GM13977 (cell line): ENCODE measurements at regions not wholly inside any gene's neighbourhood (a gene's known extent, or its start where the extent isn't known, plus 50 kb on each side); places are given as distances from the start of the nearest gene placed in this dataset.

ENCODE experiments used
- DNase-seq: peaks from one replicate; pipeline ENCODE4 v3.0.0; 2012; ENCODE audit warnings: low spot score
- in situ Hi-C: fragments of 300-500 bp; cut with MboI; formaldehyde crosslinking; loops from one replicate; pipeline ENCODE4 v1.12.0; 2022; ENCODE audit warnings: low sequenced_read_pairs, low pct_unique_long_range_greater_than_20kb, mixed read lengths, inconsistent platforms; ENCODE audit not compliant: unreplicated experiment
- TF ChIP-seq, protein P1 (sequence below): IDR thresholded peaks from 2 replicates; pipeline ENCODE4 v1.5.1; 2012; ENCODE audit warnings: mild to moderate bottlenecking, control low read depth; ENCODE audit not compliant: insufficient read depth; ENCODE audit errors: extremely low read depth, missing control alignments

DNA sequence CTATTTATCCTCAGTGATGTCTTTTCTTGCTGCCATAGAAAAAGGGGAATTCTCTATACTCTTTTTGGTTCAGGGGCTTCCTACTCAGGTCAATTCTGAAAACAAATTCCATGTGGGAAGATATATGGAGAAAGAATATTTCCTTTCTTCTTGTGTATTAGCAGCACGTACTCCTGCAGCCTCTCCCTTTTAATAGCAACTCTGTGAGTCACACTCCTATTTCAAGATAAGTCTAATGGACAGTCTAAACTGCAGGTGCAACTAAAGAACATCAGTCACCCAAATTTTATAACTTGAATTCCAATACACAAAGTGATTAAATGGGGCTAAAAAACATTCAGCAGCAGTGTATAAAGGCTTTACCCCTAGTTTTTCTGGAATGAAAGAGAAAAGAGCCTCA is 942.2 kb downstream of the CNTNAP5 start:
- in situ Hi-C loops = no loop called here
- no peak for DNase-seq
- TF ChIP-seq, protein P1, sequence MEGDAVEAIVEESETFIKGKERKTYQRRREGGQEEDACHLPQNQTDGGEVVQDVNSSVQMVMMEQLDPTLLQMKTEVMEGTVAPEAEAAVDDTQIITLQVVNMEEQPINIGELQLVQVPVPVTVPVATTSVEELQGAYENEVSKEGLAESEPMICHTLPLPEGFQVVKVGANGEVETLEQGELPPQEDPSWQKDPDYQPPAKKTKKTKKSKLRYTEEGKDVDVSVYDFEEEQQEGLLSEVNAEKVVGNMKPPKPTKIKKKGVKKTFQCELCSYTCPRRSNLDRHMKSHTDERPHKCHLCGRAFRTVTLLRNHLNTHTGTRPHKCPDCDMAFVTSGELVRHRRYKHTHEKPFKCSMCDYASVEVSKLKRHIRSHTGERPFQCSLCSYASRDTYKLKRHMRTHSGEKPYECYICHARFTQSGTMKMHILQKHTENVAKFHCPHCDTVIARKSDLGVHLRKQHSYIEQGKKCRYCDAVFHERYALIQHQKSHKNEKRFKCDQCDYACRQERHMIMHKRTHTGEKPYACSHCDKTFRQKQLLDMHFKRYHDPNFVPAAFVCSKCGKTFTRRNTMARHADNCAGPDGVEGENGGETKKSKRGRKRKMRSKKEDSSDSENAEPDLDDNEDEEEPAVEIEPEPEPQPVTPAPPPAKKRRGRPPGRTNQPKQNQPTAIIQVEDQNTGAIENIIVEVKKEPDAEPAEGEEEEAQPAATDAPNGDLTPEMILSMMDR = no peak

DNA sequence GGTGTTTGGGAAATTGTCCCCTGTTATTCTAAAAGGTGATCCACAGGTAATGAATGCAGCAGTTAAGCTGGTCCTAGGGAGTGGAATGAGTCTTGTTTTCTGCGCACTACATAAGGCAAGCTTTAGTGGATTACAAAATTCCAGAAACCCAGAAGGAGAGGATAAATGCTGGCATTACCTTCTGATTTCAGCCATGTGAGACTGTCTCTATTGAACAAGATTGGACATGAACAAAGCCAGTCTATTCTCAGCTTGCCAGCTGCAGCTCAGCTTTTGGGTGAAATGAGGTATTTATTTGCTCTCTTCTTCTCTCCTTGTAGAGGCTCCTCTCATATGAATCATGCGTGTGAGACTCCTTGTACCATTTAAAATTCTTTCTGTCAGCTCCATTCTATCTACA is 944.9 kb downstream of the CNTNAP5 start:
- TF ChIP-seq, protein P1 = no peak
- in situ Hi-C loops = no loop called here
- no peak for DNase-seq

DNA sequence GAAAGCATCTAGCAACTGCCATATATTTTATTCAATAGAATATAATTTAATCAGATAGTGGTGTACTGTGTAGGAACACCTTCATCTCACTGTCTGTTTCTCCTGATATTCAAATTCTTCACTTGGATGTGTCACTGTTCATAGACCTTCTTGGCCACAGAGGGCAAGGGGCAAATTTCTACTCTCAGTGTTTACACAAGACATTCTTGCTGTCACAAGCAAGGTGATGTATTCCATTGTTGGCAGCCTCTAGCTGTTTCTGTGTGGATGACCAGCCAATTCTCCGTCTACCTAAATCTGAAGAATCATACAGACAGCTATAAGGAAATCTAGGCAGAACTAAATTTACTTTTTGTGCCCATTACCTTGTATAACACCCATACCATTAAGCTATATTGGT is 948.3 kb downstream of the CNTNAP5 start:
- in situ Hi-C loops = no loop called here
- TF ChIP-seq, protein P1 = no peak
- no peak for DNase-seq

DNA sequence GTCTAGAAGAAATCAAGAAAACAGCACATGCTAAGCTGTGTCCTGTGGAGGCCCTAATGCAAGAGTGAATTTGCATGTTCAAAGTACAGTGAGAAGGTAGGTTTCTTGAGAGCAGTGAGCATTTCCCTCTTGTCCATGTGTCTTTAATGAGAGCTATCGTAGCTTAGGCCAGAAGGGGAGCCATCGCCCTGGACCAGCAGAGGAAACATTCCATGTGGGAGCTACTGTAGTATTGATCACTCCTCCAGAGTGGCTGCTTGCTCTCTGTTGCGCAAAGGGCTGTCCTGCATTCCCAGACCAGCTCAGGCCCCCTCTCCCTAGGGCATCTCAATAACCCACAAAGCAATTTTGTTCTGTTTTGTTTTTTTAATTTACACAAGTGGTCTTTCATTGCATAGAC is 950.1 kb downstream of the CNTNAP5 start:
- in situ Hi-C loops = no loop called here
- TF ChIP-seq, protein P1 = no peak

DNA sequence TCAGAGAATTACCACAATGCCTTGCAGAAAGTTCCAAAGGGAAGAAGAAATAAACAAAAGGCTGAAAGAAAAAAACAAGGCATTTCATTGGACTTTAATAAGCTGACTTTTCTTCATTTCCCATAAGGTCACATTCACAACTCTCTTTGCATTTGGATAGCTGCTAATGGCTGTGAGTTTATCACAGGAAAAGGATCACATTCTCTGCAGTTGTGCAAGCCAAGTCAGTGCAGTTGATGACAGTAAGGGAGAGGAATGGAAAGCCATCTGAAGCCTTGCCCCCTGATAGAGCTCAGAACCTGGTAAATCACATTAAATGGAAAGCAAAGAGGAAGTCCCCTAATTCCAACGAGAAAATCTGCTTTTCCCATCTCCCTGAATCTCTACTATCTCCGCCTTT is 950.6 kb downstream of the CNTNAP5 start:
- DNase-seq = no peak
- in situ Hi-C loops = no loop called here
- TF ChIP-seq, protein P1 = no peak

More for the DNA sequence above, 950.1 kb downstream of the CNTNAP5 start:
- DNase-seq = no peak

DNA sequence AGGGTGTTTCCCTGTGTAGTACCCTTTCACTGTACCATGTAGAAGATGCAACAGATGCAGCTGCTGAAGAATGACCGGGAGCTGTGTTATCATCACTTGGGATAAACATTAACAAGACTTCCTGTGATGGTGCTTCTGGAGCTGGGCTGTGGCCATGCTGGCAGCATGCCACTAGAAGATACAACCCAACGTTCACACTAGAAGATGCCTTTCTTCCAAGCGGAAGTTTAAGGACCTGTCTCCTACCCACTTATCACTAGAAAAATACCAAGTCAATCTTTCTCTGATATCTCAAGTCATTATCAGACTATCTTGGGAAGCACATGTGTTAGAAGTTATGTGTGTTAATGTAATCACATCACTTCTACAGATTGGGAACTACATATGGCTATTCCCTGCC is 953.5 kb downstream of the CNTNAP5 start:
- in situ Hi-C loops = no loop called here
- DNase-seq = no peak
- TF ChIP-seq, protein P1 = no peak

DNA sequence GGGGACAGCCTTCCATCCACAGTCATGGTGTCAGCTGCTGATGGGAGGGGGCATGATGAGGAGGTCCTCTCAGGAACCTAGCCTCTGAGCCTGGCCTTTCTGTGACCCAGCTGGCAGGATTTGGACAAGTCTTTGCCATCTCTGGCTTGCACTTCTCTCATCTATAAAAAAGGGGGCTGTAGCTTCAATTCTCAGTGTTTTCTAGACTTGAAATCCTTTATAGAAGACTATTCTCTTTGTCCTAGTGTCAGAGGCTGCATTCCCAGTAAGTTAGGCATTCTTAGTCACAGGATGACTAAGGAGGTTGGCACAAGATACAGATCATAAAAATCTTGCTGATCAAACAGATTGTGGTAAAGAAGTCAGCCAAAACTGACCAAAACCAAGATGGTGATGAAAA is 958.5 kb downstream of the CNTNAP5 start:
- no peak for DNase-seq
- TF ChIP-seq, protein P1 = no peak
- in situ Hi-C loops = no loop called here
